ENCODE measurements at regions not wholly inside any gene's neighbourhood (a gene's known extent, or its start where the extent isn't known, plus 50 kb on each side); places are given as distances from the start of the nearest gene placed in this dataset.

GRCh38 chr10:31102421-31102820 is 70.8 kb upstream of the ZNF438 start:
- no peak for TF ChIP-seq CTCF (IDR thresholded peaks at IDR 0.05; ENCODE audit: extremely low read depth, low read depth, low read length)
- H3K36me3 ChIP-seq (ENCODE audit: insufficient read depth, low read length) = no peaks in the 10 kb centered on the region

GRCh38 chr10:31103112-31103511 is 71.4 kb upstream of the ZNF438 start:
- DNase-seq (ENCODE audit: insufficient read length, low spot score, missing footprints) = no peak
- no peak overlapping the region for H2AFZ ChIP-seq (ENCODE audit: low read length)

More at GRCh38 chr10:31102421-31102820, 70.8 kb upstream of the ZNF438 start:
- H3K4me2 ChIP-seq (ENCODE audit: insufficient read depth, low read length) = no peak overlapping the region
- DNase-seq (ENCODE audit: insufficient read length, low spot score, missing footprints) = no peak
- no peaks in the 10 kb centered on the region for H4K20me1 ChIP-seq (ENCODE audit: insufficient read depth, low read length)
- H3K27ac ChIP-seq (ENCODE audit: low read depth, low read length) = no peak overlapping the region
- H3K4me1 ChIP-seq (ENCODE audit: insufficient read depth, low read length) = peaks cover 12% of the 10 kb centered on the region
- H3K27me3 ChIP-seq (ENCODE audit: insufficient read depth, low read length) = no peaks in the 10 kb centered on the region
- H2AFZ ChIP-seq (ENCODE audit: low read length) = no peak overlapping the region
- no peak overlapping the region for H3K4me3 ChIP-seq (ENCODE audit: insufficient read depth, low read length)
- no peaks in the 10 kb centered on the region for H3K9me3 ChIP-seq (ENCODE audit: low read depth, low read length)
- H3K79me2 ChIP-seq (ENCODE audit: insufficient read depth, low read length) = no peaks in the 10 kb centered on the region

DNA sequence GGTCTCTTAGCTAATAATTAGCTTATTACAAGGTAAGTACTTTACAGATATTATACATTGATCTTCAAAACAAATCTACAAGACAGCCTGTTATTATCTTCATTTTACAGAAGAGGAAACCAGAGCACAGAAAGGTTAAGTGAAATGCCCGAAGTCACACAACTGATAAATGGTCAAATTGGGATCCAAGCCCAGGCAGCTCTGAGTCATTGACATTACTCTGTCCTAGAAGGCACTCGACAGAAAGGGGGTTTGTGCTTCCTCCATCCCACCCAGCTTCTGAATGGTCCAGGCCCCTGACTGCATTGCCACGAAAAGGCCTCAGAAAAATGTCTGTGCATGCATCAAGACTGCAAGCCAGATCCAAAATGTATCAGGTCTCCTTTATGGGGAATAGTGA is 81.3 kb upstream of the ZNF438 start:
- Histone ChIP-seq H3K9me3 (ENCODE audit: low read depth, low read length) (no peaks in the 10 kb centered on the region), H3K36me3 (ENCODE audit: insufficient read depth, low read length) (no peaks in the 10 kb centered on the region), H3K27me3 (ENCODE audit: insufficient read depth, low read length) (no peaks in the 10 kb centered on the region), H2AFZ (ENCODE audit: low read length) (no peak overlapping the region), H4K20me1 (ENCODE audit: insufficient read depth, low read length) (no peaks in the 10 kb centered on the region), H3K79me2 (ENCODE audit: insufficient read depth, low read length) (no peaks in the 10 kb centered on the region), H3K4me2 (ENCODE audit: insufficient read depth, low read length) (no peak overlapping the region), H3K4me3 (ENCODE audit: insufficient read depth, low read length) (no peak overlapping the region), H3K27ac (ENCODE audit: low read depth, low read length) (no peak overlapping the region), H3K4me1 (ENCODE audit: insufficient read depth, low read length) (no peaks in the 10 kb centered on the region)
- no peak for TF ChIP-seq CTCF (IDR thresholded peaks at IDR 0.05; ENCODE audit: extremely low read depth, low read depth, low read length)
- no peak for DNase-seq (ENCODE audit: insufficient read length, low spot score, missing footprints)

More at GRCh38 chr10:31103112-31103511, 71.4 kb upstream of the ZNF438 start:
- Histone ChIP-seq H3K9me3 (ENCODE audit: low read depth, low read length) (no peaks in the 10 kb centered on the region), H3K27me3 (ENCODE audit: insufficient read depth, low read length) (no peaks in the 10 kb centered on the region), H3K4me3 (ENCODE audit: insufficient read depth, low read length) (no peak overlapping the region), H3K27ac (ENCODE audit: low read depth, low read length) (no peak overlapping the region), H3K4me1 (ENCODE audit: insufficient read depth, low read length) (peaks cover 12% of the 10 kb centered on the region), H4K20me1 (ENCODE audit: insufficient read depth, low read length) (no peaks in the 10 kb centered on the region), H3K79me2 (ENCODE audit: insufficient read depth, low read length) (no peaks in the 10 kb centered on the region), H3K4me2 (ENCODE audit: insufficient read depth, low read length) (no peak overlapping the region), H3K36me3 (ENCODE audit: insufficient read depth, low read length) (no peaks in the 10 kb centered on the region)
- TF ChIP-seq CTCF (IDR thresholded peaks at IDR 0.05; ENCODE audit: extremely low read depth, low read depth, low read length) = no peak

GRCh38 chr10:31116226-31116625 is 84.6 kb upstream of the ZNF438 start:
- Histone ChIP-seq H3K9me3 (ENCODE audit: low read depth, low read length) (no peaks in the 10 kb centered on the region), H3K79me2 (ENCODE audit: insufficient read depth, low read length) (no peaks in the 10 kb centered on the region), H3K4me1 (ENCODE audit: insufficient read depth, low read length) (peaks cover 24% of the 10 kb centered on the region), H2AFZ (ENCODE audit: low read length) (no peak overlapping the region), H4K20me1 (ENCODE audit: insufficient read depth, low read length) (no peaks in the 10 kb centered on the region), H3K27me3 (ENCODE audit: insufficient read depth, low read length) (no peaks in the 10 kb centered on the region), H3K4me2 (ENCODE audit: insufficient read depth, low read length) (no peak overlapping the region), H3K27ac (ENCODE audit: low read depth, low read length) (no peak overlapping the region), H3K4me3 (ENCODE audit: insufficient read depth, low read length) (no peak overlapping the region), H3K36me3 (ENCODE audit: insufficient read depth, low read length) (no peaks in the 10 kb centered on the region)
- DNase-seq (ENCODE audit: insufficient read length, low spot score, missing footprints) = no peak
- no peak for TF ChIP-seq CTCF (IDR thresholded peaks at IDR 0.05; ENCODE audit: extremely low read depth, low read depth, low read length)
